ENCODE measurements at regions not wholly inside any gene's neighbourhood (a gene's known extent, or its start where the extent isn't known, plus 50 kb on each side); places are given as distances from the start of the nearest gene placed in this dataset.

DNA sequence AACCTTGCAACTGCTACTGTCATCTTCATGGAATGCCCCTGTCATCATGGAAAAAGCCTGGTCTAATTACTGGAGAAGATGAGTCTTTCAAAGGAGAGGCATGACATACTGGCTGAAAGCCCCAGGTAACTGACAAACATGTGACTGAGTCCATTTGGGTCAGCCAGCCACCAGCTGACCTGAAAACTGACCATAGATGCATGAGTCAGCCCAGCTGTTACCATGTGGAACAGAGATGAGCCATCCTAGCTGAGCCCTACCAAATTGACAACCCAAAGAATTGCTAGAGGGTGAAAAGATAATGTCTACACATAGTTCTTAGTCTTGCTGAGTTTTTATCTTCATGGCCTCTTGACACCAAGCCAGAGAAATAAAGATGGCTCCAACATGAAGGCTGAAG is 311.8 kb downstream of the UTP18 start:
- TF ChIP-seq, protein P1, sequence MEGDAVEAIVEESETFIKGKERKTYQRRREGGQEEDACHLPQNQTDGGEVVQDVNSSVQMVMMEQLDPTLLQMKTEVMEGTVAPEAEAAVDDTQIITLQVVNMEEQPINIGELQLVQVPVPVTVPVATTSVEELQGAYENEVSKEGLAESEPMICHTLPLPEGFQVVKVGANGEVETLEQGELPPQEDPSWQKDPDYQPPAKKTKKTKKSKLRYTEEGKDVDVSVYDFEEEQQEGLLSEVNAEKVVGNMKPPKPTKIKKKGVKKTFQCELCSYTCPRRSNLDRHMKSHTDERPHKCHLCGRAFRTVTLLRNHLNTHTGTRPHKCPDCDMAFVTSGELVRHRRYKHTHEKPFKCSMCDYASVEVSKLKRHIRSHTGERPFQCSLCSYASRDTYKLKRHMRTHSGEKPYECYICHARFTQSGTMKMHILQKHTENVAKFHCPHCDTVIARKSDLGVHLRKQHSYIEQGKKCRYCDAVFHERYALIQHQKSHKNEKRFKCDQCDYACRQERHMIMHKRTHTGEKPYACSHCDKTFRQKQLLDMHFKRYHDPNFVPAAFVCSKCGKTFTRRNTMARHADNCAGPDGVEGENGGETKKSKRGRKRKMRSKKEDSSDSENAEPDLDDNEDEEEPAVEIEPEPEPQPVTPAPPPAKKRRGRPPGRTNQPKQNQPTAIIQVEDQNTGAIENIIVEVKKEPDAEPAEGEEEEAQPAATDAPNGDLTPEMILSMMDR (IDR thresholded peaks at IDR 0.05), result no peak
- no peak for TF ChIP-seq POLR2A (IDR thresholded peaks at IDR 0.05)

All from adrenal gland (tissue), 5 donors.